NCI-H146 (cell line): ENCODE measurements at regions not wholly inside any gene's neighbourhood (a gene's known extent, or its start where the extent isn't known, plus 50 kb on each side); places are given as distances from the start of the nearest gene placed in this dataset.
"Not testable (repeated sequence)": the region's sequence is repeated elsewhere in the genome, so short reads cannot be mapped to it uniquely, and the experiment has no call there.

Source experiments
- DNase-seq: peaks from one replicate; lab custom pipeline; 2025; lab: John Stamatoyannopoulos, UW

GRCh38 chr7:115649429-115649828 lies 381.1 kb downstream of the TFEC start:
- no peak for DNase-seq

- no peak for DNase-seq
These were observed 382.9 kb downstream of the TFEC start for GRCh38 chr7:115647712-115648111.

- DNase-seq, result no peak
These were observed 388.4 kb downstream of the TFEC start for GRCh38 chr7:115642194-115642593.

- no peak for DNase-seq
These were observed 391.7 kb downstream of the TFEC start for GRCh38 chr7:115638853-115639252.

GRCh38 chr7:115637128-115637527 lies 393.4 kb downstream of the TFEC start:
- no peak for DNase-seq

- no peak for DNase-seq
These were observed 394.7 kb downstream of the TFEC start for GRCh38 chr7:115635876-115636275.

GRCh38 chr7:115635376-115635775 lies 395.2 kb downstream of the TFEC start:
- DNase-seq, result no peak

- no peak for DNase-seq
These were observed 395.9 kb downstream of the TFEC start for GRCh38 chr7:115634633-115635032.

- no peak for DNase-seq
These were observed 397.9 kb downstream of the TFEC start for GRCh38 chr7:115632636-115633035.

- no peak for DNase-seq
These were observed 398.8 kb downstream of the TFEC start for GRCh38 chr7:115631782-115632181.

- DNase-seq, result no peak
These were observed 400.5 kb downstream of the TFEC start for GRCh38 chr7:115630049-115630448.

- no peak for DNase-seq
These were observed 411.9 kb downstream of the TFEC start for GRCh38 chr7:115618676-115619075.

GRCh38 chr7:115613836-115614235 lies 416.7 kb downstream of the TFEC start:
- no peak for DNase-seq

- DNase-seq, result no peak
These were observed 427.1 kb downstream of the TFEC start for GRCh38 chr7:115603416-115603815.

GRCh38 chr7:115600207-115600606 lies 430.4 kb downstream of the TFEC start:
- no peak for DNase-seq

GRCh38 chr7:115599184-115599583 lies 431.4 kb downstream of the TFEC start:
- DNase-seq, result not testable (repeated sequence)

GRCh38 chr7:115597220-115597619 lies 433.3 kb downstream of the TFEC start:
- not testable (repeated sequence) for DNase-seq

- DNase-seq, result no peak
These were observed 437.5 kb downstream of the TFEC start for GRCh38 chr7:115593111-115593510.

GRCh38 chr7:115585015-115585718 lies 445.4 kb downstream of the TFEC start:
- no peak for DNase-seq

- no peak for DNase-seq
These were observed 447.6 kb downstream of the TFEC start for GRCh38 chr7:115582956-115583355.

GRCh38 chr7:115578576-115578975 lies 452.0 kb downstream of the TFEC start:
- no peak for DNase-seq

GRCh38 chr7:115574681-115575291 lies 455.8 kb downstream of the TFEC start:
- DNase-seq, result no peak

- DNase-seq, result no peak
These were observed 458.5 kb downstream of the TFEC start for GRCh38 chr7:115572111-115572510.
